Astrocyte of the spinal cord (primary cell): ENCODE measurements at regions not wholly inside any gene's neighbourhood (a gene's known extent, or its start where the extent isn't known, plus 50 kb on each side); places are given as distances from the start of the nearest gene placed in this dataset.

ENCODE experiments used
- DNase-seq: peaks from one replicate; pipeline ENCODE4 v3.0.0; 2011; ENCODE audit warnings: low read depth, low spot score
- H3K4me3 ChIP-seq: 2 replicates; pipeline ENCODE4 v1.5.1; 2011; ENCODE audit warnings: low read depth, mild to moderate bottlenecking, low read length, moderate library complexity
- CTCF ChIP-seq: IDR thresholded peaks from 2 replicates; pipeline ENCODE4 v1.5.1; 2012; ENCODE audit warnings: low read depth, mild to moderate bottlenecking, low read length, inconsistent platforms
- in situ Hi-C: cut with HindIII; loops from 2 replicates; pipeline ENCODE4 v1.10.0; 2017; ENCODE audit warnings: low sequenced_read_pairs

GRCh38 chr20:39152742-39153141, 190.6 kb downstream of the DHX35 start:
- in situ Hi-C loops: no loop called here
- H3K4me3 ChIP-seq: no peak overlapping the region
- DNase-seq: no peak
- no peak for TF ChIP-seq CTCF

DNA sequence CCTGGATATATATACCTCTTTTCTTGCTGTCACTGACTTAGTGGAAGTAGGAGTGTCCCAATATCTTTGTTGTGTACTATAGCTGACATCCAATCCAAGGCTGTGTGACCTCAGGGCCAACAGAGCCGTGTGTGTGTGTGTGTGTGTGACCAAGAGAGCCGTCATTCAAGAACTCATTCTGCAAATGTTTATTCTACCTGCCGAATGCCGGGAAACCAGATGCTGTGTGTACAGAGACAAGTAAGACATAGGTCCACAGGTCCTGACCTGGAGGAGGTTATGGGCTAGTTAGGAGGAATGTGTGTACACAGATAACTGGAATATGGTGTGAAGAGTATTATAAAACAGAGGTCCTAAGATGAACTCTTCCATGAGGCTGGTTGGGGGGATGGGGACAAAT, 190.0 kb downstream of the DHX35 start:
- TF ChIP-seq CTCF: no peak
- no peak for DNase-seq
- no peak overlapping the region for H3K4me3 ChIP-seq
- in situ Hi-C loops: no loop called here

GRCh38 chr20:39150501-39150900, 188.4 kb downstream of the DHX35 start:
- in situ Hi-C loops: no loop called here
- H3K4me3 ChIP-seq: no peak overlapping the region
- DNase-seq: no peak
- no peak for TF ChIP-seq CTCF

DNA sequence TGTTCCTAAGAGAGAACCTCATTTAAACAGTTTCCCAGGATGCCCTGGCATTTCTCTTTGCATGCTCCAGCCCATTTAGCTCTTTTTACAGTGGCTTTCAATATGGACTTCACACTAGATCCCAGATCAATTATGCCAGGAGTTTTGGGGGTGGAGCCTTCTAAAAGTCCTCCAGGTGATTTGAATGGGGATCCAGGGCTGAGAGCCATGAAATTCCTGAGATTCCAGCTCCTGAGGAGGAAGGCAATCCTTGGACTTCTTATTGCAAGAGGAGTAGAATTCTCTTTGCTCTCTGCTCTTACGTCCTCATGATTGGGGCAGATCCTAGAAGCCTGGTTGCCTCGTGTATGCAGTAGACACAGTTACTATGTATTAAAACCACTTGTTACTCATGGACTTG, 184.2 kb downstream of the DHX35 start:
- in situ Hi-C loops: no loop called here
- H3K4me3 ChIP-seq: no peak overlapping the region
- no peak for DNase-seq
- TF ChIP-seq CTCF: no peak

GRCh38 chr20:39145921-39146320, 183.8 kb downstream of the DHX35 start:
- no peak overlapping the region for H3K4me3 ChIP-seq
- TF ChIP-seq CTCF: no peak
- DNase-seq: no peak
- in situ Hi-C loops: no loop called here

GRCh38 chr20:39144757-39145156, 182.6 kb downstream of the DHX35 start:
- in situ Hi-C loops: no loop called here
- no peak for DNase-seq
- TF ChIP-seq CTCF: no peak
- no peak overlapping the region for H3K4me3 ChIP-seq
